ENCODE measurements at regions not wholly inside any gene's neighbourhood (a gene's known extent, or its start where the extent isn't known, plus 50 kb on each side); places are given as distances from the start of the nearest gene placed in this dataset.
A peak's percentile ranks its signal among the peaks of the same experiment; 100 is the strongest.
"Not testable (repeated sequence)": the region's sequence is repeated elsewhere in the genome, so short reads cannot be mapped to it uniquely, and the experiment has no call there.

- H3K9me3 ChIP-seq: no peaks in the 10 kb centered on the region
- no peaks in the 10 kb centered on the region for H3K27me3 ChIP-seq
- no peaks in the 10 kb centered on the region for H3K4me1 ChIP-seq
- intact Hi-C loops (cut with DNase I): no loop called here
- DNase-seq (ENCODE audit: low spot score in 2 of 2): no peak
- no peaks in the 10 kb centered on the region for H3K36me3 ChIP-seq
- no peak overlapping the region for H3K27ac ChIP-seq
- no peak for TF ChIP-seq CTCF (IDR thresholded peaks at IDR 0.05)
- no peak overlapping the region for H3K4me3 ChIP-seq
Measured at GRCh38 chr12:93092649-93092945, 163.5 kb upstream of the EEA1 start.

- TF ChIP-seq CTCF (IDR thresholded peaks at IDR 0.05): no peak
- Histone ChIP-seq H3K27ac (no peak overlapping the region), H3K9me3 (no peaks in the 10 kb centered on the region), H3K4me3 (no peak overlapping the region), H3K4me1 (no peaks in the 10 kb centered on the region), H3K36me3 (no peaks in the 10 kb centered on the region), H3K27me3 (no peaks in the 10 kb centered on the region)
- no peak for DNase-seq (ENCODE audit: low spot score in 2 of 2)
- intact Hi-C loops (cut with DNase I): no loop called here
Measured at GRCh38 chr12:93093243-93093642, 164.1 kb upstream of the EEA1 start.

GRCh38 chr12:93094222-93094621 is 165.1 kb upstream of the EEA1 start:
- H3K4me1 ChIP-seq; H3K36me3 ChIP-seq; H3K27me3 ChIP-seq; H3K9me3 ChIP-seq; H3K27ac ChIP-seq; H3K4me3 ChIP-seq; DNase-seq (ENCODE audit: low spot score in 2 of 2); intact Hi-C loops (cut with DNase I): not testable (repeated sequence)

GRCh38 chr12:93094988-93095737 is 166.1 kb upstream of the EEA1 start:
- no peaks in the 10 kb centered on the region for H3K36me3 ChIP-seq
- no peak for TF ChIP-seq CTCF (IDR thresholded peaks at IDR 0.05)
- intact Hi-C loops (cut with DNase I): no loop called here
- no peak overlapping the region for H3K4me3 ChIP-seq
- H3K27ac ChIP-seq: no peak overlapping the region
- H3K4me1 ChIP-seq: no peaks in the 10 kb centered on the region
- DNase-seq (ENCODE audit: low spot score in 2 of 2): no peak
- no peaks in the 10 kb centered on the region for H3K27me3 ChIP-seq
- no peaks in the 10 kb centered on the region for H3K9me3 ChIP-seq

GRCh38 chr12:93097417-93097816 is 168.3 kb upstream of the EEA1 start:
- no peak for TF ChIP-seq CTCF (IDR thresholded peaks at IDR 0.05)
- no peaks in the 10 kb centered on the region for H3K4me1 ChIP-seq
- no peaks in the 10 kb centered on the region for H3K27me3 ChIP-seq
- no peak for DNase-seq (ENCODE audit: low spot score in 2 of 2)
- H3K9me3 ChIP-seq: no peaks in the 10 kb centered on the region
- no peaks in the 10 kb centered on the region for H3K36me3 ChIP-seq
- H3K27ac ChIP-seq: no peak overlapping the region
- intact Hi-C loops (cut with DNase I): no loop called here
- H3K4me3 ChIP-seq: no peak overlapping the region

- no peaks in the 10 kb centered on the region for H3K27me3 ChIP-seq
- H3K9me3 ChIP-seq: no peaks in the 10 kb centered on the region
- peak; percentile 10 to 78 for DNase-seq (ENCODE audit: low spot score in 2 of 2)
- intact Hi-C loops (cut with DNase I): no loop called here
- H3K4me1 ChIP-seq: no peaks in the 10 kb centered on the region
- no peaks in the 10 kb centered on the region for H3K36me3 ChIP-seq
- TF ChIP-seq CTCF (IDR thresholded peaks at IDR 0.05): peak; percentile 6 to 44 (median 30)
- H3K4me3 ChIP-seq: no peak overlapping the region
- no peak overlapping the region for H3K27ac ChIP-seq
Measured at GRCh38 chr12:93098077-93098476, 169.0 kb upstream of the EEA1 start.
